MM.1S (cell line): ENCODE measurements at regions not wholly inside any gene's neighbourhood (a gene's known extent, or its start where the extent isn't known, plus 50 kb on each side); places are given as distances from the start of the nearest gene placed in this dataset.
A peak's percentile ranks its signal among the peaks of the same experiment; 100 is the strongest.

Experiments used
- DNase-seq: peaks from one replicate; pipeline ENCODE4 v3.0.0-alpha.2; 2015
- H2AFZ ChIP-seq: fragments of 300-600 bp; sonication (generic); 2 replicates; pipeline ENCODE4 v1.6.0; 2016; ENCODE audit warnings: antibody characterized with exemption, low read length
- H3F3A ChIP-seq: fragments of 300-600 bp; sonication (generic); 2 replicates; pipeline ENCODE4 v1.6.1; 2016; ENCODE audit warnings: mild to moderate bottlenecking, antibody characterized with exemption, low read length, moderate library complexity, mixed read lengths; ENCODE audit not compliant: insufficient read depth
- H3K27ac ChIP-seq: fragments of 300-600 bp; sonication (generic); 2 replicates; pipeline ENCODE4 v1.5.1; 2016; ENCODE audit warnings: mild to moderate bottlenecking, low read length
- H3K27me3 ChIP-seq: fragments of 300-600 bp; sonication (generic); replicated peaks from 2 replicates; pipeline ENCODE4 v1.6.0; 2016; ENCODE audit warnings: low read length; ENCODE audit not compliant: insufficient read depth
- H3K36me3 ChIP-seq: fragments of 300-600 bp; sonication (generic); replicated peaks from 2 replicates; pipeline ENCODE4 v1.6.1; 2016; ENCODE audit warnings: mild to moderate bottlenecking, low read length, mixed read lengths; ENCODE audit not compliant: insufficient read depth
- H3K4me1 ChIP-seq: fragments of 300-600 bp; sonication (generic); 2 replicates; pipeline ENCODE4 v1.6.1; 2016; ENCODE audit warnings: low read length, mixed read lengths
- H3K4me2 ChIP-seq: fragments of 300-600 bp; sonication (generic); 2 replicates; pipeline ENCODE4 v1.6.0; 2016; ENCODE audit warnings: low read depth, low read length
- H3K4me3 ChIP-seq: fragments of 300-600 bp; sonication (generic); 2 replicates; pipeline ENCODE4 v1.5.1; 2016; ENCODE audit warnings: low read length, mixed read lengths
- H3K79me2 ChIP-seq: fragments of 300-600 bp; sonication (generic); 2 replicates; pipeline ENCODE4 v1.6.1; 2016; ENCODE audit warnings: mixed run types, low read length, mixed read lengths
- H3K9ac ChIP-seq: fragments of 300-600 bp; sonication (generic); 2 replicates; pipeline ENCODE4 v1.6.1; 2016; ENCODE audit warnings: low read length, mixed read lengths
- H3K9me2 ChIP-seq: fragments of 300-600 bp; sonication (generic); replicated peaks from 2 replicates; pipeline ENCODE4 v1.6.1; 2016; ENCODE audit warnings: mild to moderate bottlenecking, low read length, mixed read lengths; ENCODE audit not compliant: insufficient read depth
- H3K9me3 ChIP-seq: fragments of 300-600 bp; sonication (generic); replicated peaks from 2 replicates; pipeline ENCODE4 v1.6.1; 2016; ENCODE audit warnings: mild to moderate bottlenecking, low read length, mixed read lengths; ENCODE audit not compliant: insufficient read depth
- H4K20me1 ChIP-seq: fragments of 300-600 bp; sonication (generic); 2 replicates; pipeline ENCODE4 v1.6.1; 2016; ENCODE audit warnings: mild to moderate bottlenecking, low read length, moderate library complexity, mixed read lengths; ENCODE audit not compliant: insufficient read depth
- CTCF ChIP-seq: fragments of 300-600 bp; sonication (generic); IDR thresholded peaks from 2 replicates; pipeline ENCODE4 v1.5.1; 2016; ENCODE audit warnings: antibody characterized with exemption, low read length, mixed read lengths
- EZH2 ChIP-seq: fragments of 300-600 bp; sonication (generic); optimal IDR thresholded peaks from 2 replicates; pipeline ENCODE3; 2017; ENCODE audit warnings: low read depth, mild to moderate bottlenecking, antibody characterized with exemption, low read length, mixed read lengths
- EZH2phosphoT487 ChIP-seq: fragments of 300-600 bp; sonication (generic); IDR thresholded peaks from 2 replicates; pipeline ENCODE4 v1.6.1; 2018; ENCODE audit warnings: antibody characterized with exemption, low read length

- H3K79me2 ChIP-seq: no peaks in the 10 kb centered on the region
- 0 out of 2 replicates have a peak overlapping the region, but pooled peaks have one; percentile 19 for H2AFZ ChIP-seq
- H3K4me1 ChIP-seq: peaks cover 32% of the 10 kb centered on the region
- DNase-seq: peak; percentile 76
- TF ChIP-seq EZH2: no peak
- no peak for TF ChIP-seq EZH2phosphoT487
- TF ChIP-seq CTCF: no peak
- peak overlapping the region; percentile 64; the same call in 1 of the 2 replicates for H3K4me2 ChIP-seq
- H3K4me3 ChIP-seq: no peak overlapping the region
- no peak overlapping the region for H3K9ac ChIP-seq
- no peaks in the 10 kb centered on the region for H4K20me1 ChIP-seq
- H3K36me3 ChIP-seq: no peaks in the 10 kb centered on the region
- peaks cover 2% of the 10 kb centered on the region; the same call in 1 of the 2 replicates for H3F3A ChIP-seq
- no peaks in the 10 kb centered on the region for H3K9me2 ChIP-seq
- no peaks in the 10 kb centered on the region for H3K27me3 ChIP-seq
- peak overlapping the region; percentile 56; the same call in 1 of the 2 replicates for H3K27ac ChIP-seq
- no peaks in the 10 kb centered on the region for H3K9me3 ChIP-seq
Measured at GRCh38 chr11:19332476-19332875, 91.7 kb upstream of the E2F8 start.

- no peaks in the 10 kb centered on the region for H4K20me1 ChIP-seq
- H3K4me2 ChIP-seq: no peak overlapping the region
- no peak for TF ChIP-seq EZH2
- no peak for TF ChIP-seq CTCF
- TF ChIP-seq EZH2phosphoT487: no peak
- H3K4me3 ChIP-seq: no peak overlapping the region
- H3F3A ChIP-seq: peaks cover 2% of the 10 kb centered on the region; the same call in 1 of the 2 replicates
- H3K36me3 ChIP-seq: no peaks in the 10 kb centered on the region
- no peak overlapping the region for H2AFZ ChIP-seq
- H3K4me1 ChIP-seq: peaks cover 35% of the 10 kb centered on the region
- H3K9ac ChIP-seq: no peak overlapping the region
- no peaks in the 10 kb centered on the region for H3K9me2 ChIP-seq
- no peak for DNase-seq
- H3K27ac ChIP-seq: no peak overlapping the region
- H3K9me3 ChIP-seq: no peaks in the 10 kb centered on the region
- no peaks in the 10 kb centered on the region for H3K79me2 ChIP-seq
- no peaks in the 10 kb centered on the region for H3K27me3 ChIP-seq
Measured at GRCh38 chr11:19330416-19330815, 89.7 kb upstream of the E2F8 start.

GRCh38 chr11:19329970-19330369 lies 89.2 kb upstream of the E2F8 start:
- Histone ChIP-seq H4K20me1 (no peaks in the 10 kb centered on the region), H2AFZ (no peak overlapping the region), H3F3A (peaks cover 2% of the 10 kb centered on the region; the same call in 1 of the 2 replicates), H3K4me2 (no peak overlapping the region), H3K4me1 (peaks cover 35% of the 10 kb centered on the region), H3K27ac (no peak overlapping the region), H3K36me3 (no peaks in the 10 kb centered on the region), H3K4me3 (no peak overlapping the region), H3K79me2 (no peaks in the 10 kb centered on the region), H3K9me3 (no peaks in the 10 kb centered on the region), H3K9ac (no peak overlapping the region), H3K9me2 (no peaks in the 10 kb centered on the region), H3K27me3 (no peaks in the 10 kb centered on the region)
- no peak for DNase-seq
- TF ChIP-seq EZH2phosphoT487 (no peak), EZH2 (no peak), CTCF (no peak)
